ENCODE measurements at regions not wholly inside any gene's neighbourhood (a gene's known extent, or its start where the extent isn't known, plus 50 kb on each side); places are given as distances from the start of the nearest gene placed in this dataset.

DNA sequence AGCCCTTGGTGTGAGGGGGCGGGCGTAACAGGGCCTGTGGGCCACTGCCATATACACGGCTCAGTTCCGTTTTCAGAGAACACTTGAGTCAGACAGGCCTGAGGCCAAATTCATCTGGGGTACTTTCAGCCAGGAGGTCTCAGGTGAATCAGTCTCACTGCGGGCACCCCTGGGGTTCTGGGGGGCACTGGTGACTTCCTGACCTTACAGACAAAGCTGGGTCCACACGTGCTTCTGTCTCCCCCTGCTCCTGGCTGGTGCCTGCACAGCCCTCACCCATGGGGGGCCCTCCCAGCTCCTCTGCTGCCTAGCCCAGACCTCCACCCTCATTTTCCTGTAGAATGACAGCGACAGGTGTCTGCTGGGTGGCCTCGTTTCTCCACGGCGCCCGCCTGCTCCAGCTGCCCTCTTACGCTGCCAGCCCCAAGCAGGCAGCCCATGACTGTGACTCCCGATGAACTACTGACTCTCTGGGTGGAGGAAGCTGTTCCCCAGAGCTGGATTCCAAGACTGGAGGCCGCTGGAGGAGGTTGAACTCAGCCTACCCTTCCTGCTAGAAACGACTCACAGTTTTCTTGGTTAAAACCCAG is 374.1 kb upstream of the IRX4 start:
- TF ChIP-seq, protein P1, sequence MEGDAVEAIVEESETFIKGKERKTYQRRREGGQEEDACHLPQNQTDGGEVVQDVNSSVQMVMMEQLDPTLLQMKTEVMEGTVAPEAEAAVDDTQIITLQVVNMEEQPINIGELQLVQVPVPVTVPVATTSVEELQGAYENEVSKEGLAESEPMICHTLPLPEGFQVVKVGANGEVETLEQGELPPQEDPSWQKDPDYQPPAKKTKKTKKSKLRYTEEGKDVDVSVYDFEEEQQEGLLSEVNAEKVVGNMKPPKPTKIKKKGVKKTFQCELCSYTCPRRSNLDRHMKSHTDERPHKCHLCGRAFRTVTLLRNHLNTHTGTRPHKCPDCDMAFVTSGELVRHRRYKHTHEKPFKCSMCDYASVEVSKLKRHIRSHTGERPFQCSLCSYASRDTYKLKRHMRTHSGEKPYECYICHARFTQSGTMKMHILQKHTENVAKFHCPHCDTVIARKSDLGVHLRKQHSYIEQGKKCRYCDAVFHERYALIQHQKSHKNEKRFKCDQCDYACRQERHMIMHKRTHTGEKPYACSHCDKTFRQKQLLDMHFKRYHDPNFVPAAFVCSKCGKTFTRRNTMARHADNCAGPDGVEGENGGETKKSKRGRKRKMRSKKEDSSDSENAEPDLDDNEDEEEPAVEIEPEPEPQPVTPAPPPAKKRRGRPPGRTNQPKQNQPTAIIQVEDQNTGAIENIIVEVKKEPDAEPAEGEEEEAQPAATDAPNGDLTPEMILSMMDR (IDR thresholded peaks at IDR 0.05) = no peak
- TF ChIP-seq POLR2A (IDR thresholded peaks at IDR 0.05) = no peak

Data from body of pancreas (tissue), 4 donors.